Heart right ventricle (tissue), 16 donors: ENCODE measurements at regions not wholly inside any gene's neighbourhood (a gene's known extent, or its start where the extent isn't known, plus 50 kb on each side); places are given as distances from the start of the nearest gene placed in this dataset.

Experiments used
- ATAC-seq, 8 donors: fragments of 200-7000 bp; cut with Tn5 transposase; one replicate each; pipeline ENCODE4 v1.9.1; 2020; ENCODE audit warnings: mild to moderate bottlenecking in 8 of 8, moderate library complexity in 8 of 8, moderate number of reproducible peaks in 1 of 8
- DNase-seq, 2 donors: peaks; one replicate each; pipeline ENCODE4 v3.0.0-alpha.2; 2020
- H3K27ac ChIP-seq, 10 donors: fragments of 200-600 bp; sonication (generic) in 2 of 10; one replicate each; pipeline versions ENCODE4 v1.5.0 to v1.8.0; 2020 to 2022; ENCODE audit warnings: mild to moderate bottlenecking in 3 of 10
- H3K27me3 ChIP-seq, 7 donors: fragments of 200-600 bp; one replicate each; pipeline ENCODE4 v1.8.0; 2021 to 2022; ENCODE audit warnings: mild to moderate bottlenecking in 2 of 7
- H3K36me3 ChIP-seq, 9 donors: fragments of 200-600 bp; sonication (generic) in 1 of 9; one replicate each; pipeline versions ENCODE4 v1.5.0 to v1.8.0; 2020 to 2022; ENCODE audit warnings: mild to moderate bottlenecking in 2 of 9
- H3K4me1 ChIP-seq, 9 donors: fragments of 200-600 bp; sonication (generic) in 1 of 9; one replicate each; pipeline versions ENCODE4 v1.5.0 to v1.8.0; 2020 to 2022; ENCODE audit warnings: mild to moderate bottlenecking in 4 of 9
- H3K4me3 ChIP-seq, 10 donors: fragments of 200-600 bp; sonication (generic) in 2 of 10; one replicate each; pipeline versions ENCODE4 v1.5.0 to v1.8.0; 2020 to 2022; ENCODE audit warnings: mild to moderate bottlenecking in 7 of 10, moderate library complexity in 2 of 10
- H3K9me3 ChIP-seq, 11 donors: fragments of 200-600 bp in 10 of 11; sonication (generic) in 2 of 11; one replicate each; pipeline versions ENCODE4 v1.5.0 to v1.8.0; 2013 to 2022; ENCODE audit warnings: mild to moderate bottlenecking in 2 of 11, control low read depth in 1 of 11, moderate library complexity in 1 of 11
- WGBS, 2 donors: extraction: QIAGEN DNeasy Blood & Tissue Kit; methylation state at CpG; one replicate each; pipeline ENCODE4 v1.1.7; 2013; ENCODE audit warnings: inconsistent platforms in 1 of 2; 5-methylcytosine and 5-hydroxymethylcytosine counted together
- intact Hi-C, 10 donors: fragments of 100-400 bp; cut with DNase I; formaldehyde crosslinking; loops; one replicate each; pipeline versions ENCODE4 v1.11.1 to v1.14.2; 2022
- TF ChIP-seq, protein P1 (sequence below), 9 donors: fragments of 200-600 bp; sonication (generic) in 2 of 9; IDR thresholded peaks; one replicate each; pipeline versions ENCODE4 v1.5.0 to v1.8.0; 2021 to 2022; ENCODE audit warnings: antibody characterized with exemption in 9 of 9, mild to moderate bottlenecking in 5 of 9, moderate library complexity in 1 of 9
- donor health status: Arrhythmogenic right ventricular cardiomyopathy.
- donor health status: ischemic (EF 13 %, LVEDD 7.1; RV severe dilation, severe dysfunction).
- donor health status: healthy with polysubstance abuse.
- donor health status: DM: no; HTN: yes; CAD: no.
- donor health status: DM: no; HTN: no; CAD: no.
- donor health status: ischemic (EF 25% LVEDD 6.9; RV normal size, moderate dysfunction).
- donor health status: ischemic (EF 25% LVEDD 5.7; RV mildly dilated, moderate dysfunction).
- donor health status: healthy.
- donor health status: DM: yes; HTN: yes; CAD: no.
- donor health status: Ischemic cardiomyopathy.
- donor health status: ischemic (EF 35%, LVEDD 5.7; RV mildly dilated, moderate dysfunction).
- donor health status: nonischemic (EF 11% LVEDD 7.7; RV severe dilation, severe dysfunction).
- donor health status: DM: yes; HTN: yes; CAD: no.
- donor health status: PGD.
- donor health status: ischemic (EF 29% LVEDD 5.4; RV normal size, mild dysfunction).
- donor health status: nonischemic (EF 23%, LVEDD 6.1; RV moderate dilation, normal function).

DNA sequence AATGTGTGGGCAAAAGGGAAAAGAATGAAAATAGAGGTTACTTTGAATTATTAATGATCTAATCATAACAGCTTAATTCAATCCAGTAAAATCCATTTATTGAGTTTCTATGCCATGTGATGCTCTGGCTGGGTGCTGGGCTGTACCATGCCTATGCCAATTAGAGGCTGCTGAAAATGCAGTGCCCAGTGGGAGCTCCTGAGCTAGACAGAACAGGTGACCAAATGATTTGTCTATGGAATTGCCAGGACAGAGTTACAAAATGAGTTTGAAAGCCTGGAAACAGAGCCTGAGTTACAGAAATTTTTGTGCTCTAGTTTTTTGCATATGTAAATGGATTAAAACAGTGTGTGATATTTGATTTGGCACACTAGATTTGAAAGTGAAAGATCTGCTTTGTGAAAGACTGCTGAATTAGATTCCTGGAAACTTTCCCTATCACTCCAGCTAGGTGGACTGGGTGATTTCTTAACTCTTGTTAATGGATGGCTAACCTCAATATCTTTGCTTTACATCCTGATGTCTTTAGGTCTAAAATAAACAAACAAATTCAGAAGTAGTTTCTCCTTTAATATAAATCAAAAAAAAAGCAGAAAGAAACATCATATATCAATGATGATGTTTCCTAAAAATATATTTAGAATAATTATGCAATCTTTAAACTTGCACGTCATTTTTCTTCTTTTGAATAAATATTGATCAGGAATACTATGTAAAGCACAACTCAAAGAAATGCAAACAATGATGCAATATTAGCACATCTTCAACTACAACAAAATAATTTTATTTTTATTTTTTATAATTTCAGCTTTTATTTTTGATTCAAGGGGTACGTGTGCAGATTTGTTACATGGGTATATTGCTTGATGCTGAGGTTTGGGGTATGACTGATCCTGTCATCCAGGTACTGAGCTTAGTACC lies 194.8 kb upstream of the FBXL7 start:
- Histone ChIP-seq H3K4me1 (no peaks in the 10 kb centered on the region), H3K4me3 (no peak overlapping the region)
- intact Hi-C loops, result no loop called here

GRCh38 chr5:15304066-15304731 lies 195.8 kb upstream of the FBXL7 start:
- Histone ChIP-seq H3K4me1 (no peaks in the 10 kb centered on the region), H3K27ac (no peak overlapping the region), H3K27me3 (no peaks in the 10 kb centered on the region), H3K9me3 (peaks cover 0 to 6% (median 0%) of the 10 kb centered on the region in 11 donors), H3K36me3 (no peaks in the 10 kb centered on the region), H3K4me3 (no peak overlapping the region)
- no peak for DNase-seq
- TF ChIP-seq, protein P1, sequence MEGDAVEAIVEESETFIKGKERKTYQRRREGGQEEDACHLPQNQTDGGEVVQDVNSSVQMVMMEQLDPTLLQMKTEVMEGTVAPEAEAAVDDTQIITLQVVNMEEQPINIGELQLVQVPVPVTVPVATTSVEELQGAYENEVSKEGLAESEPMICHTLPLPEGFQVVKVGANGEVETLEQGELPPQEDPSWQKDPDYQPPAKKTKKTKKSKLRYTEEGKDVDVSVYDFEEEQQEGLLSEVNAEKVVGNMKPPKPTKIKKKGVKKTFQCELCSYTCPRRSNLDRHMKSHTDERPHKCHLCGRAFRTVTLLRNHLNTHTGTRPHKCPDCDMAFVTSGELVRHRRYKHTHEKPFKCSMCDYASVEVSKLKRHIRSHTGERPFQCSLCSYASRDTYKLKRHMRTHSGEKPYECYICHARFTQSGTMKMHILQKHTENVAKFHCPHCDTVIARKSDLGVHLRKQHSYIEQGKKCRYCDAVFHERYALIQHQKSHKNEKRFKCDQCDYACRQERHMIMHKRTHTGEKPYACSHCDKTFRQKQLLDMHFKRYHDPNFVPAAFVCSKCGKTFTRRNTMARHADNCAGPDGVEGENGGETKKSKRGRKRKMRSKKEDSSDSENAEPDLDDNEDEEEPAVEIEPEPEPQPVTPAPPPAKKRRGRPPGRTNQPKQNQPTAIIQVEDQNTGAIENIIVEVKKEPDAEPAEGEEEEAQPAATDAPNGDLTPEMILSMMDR (IDR thresholded peaks at IDR 0.05), result no peak
- ATAC-seq, result no peak
- intact Hi-C loops, result no loop called here
- WGBS, 2 donors, result 50 to 52% methylated on average over 2 of the region's 2 CpGs

More for the DNA sequence above, 194.8 kb upstream of the FBXL7 start:
- DNase-seq (no peak), ATAC-seq (no peak)
- Histone ChIP-seq H3K27me3 (no peaks in the 10 kb centered on the region), H3K9me3 (peaks cover 0 to 6% (median 0%) of the 10 kb centered on the region in 11 donors), H3K36me3 (no peaks in the 10 kb centered on the region), H3K27ac (no peak overlapping the region)
- TF ChIP-seq, protein P1 (IDR thresholded peaks at IDR 0.05), result no peak
- WGBS, 2 donors, result 79 to 89% methylated on average over 2 of the region's 2 CpGs

GRCh38 chr5:15300141-15300540 lies 199.8 kb upstream of the FBXL7 start:
- intact Hi-C loops, result no loop called here
- Histone ChIP-seq H3K36me3 (no peaks in the 10 kb centered on the region), H3K4me1 (no peaks in the 10 kb centered on the region), H3K9me3 (no peaks in the 10 kb centered on the region), H3K4me3 (no peak overlapping the region), H3K27ac (no peak overlapping the region), H3K27me3 (no peaks in the 10 kb centered on the region)
- TF ChIP-seq, protein P1 (IDR thresholded peaks at IDR 0.05), result no peak
- 91 to 97% methylated on average over 5 of the region's 5 CpGs for WGBS, 2 donors
- ATAC-seq (no peak), DNase-seq (no peak)

DNA sequence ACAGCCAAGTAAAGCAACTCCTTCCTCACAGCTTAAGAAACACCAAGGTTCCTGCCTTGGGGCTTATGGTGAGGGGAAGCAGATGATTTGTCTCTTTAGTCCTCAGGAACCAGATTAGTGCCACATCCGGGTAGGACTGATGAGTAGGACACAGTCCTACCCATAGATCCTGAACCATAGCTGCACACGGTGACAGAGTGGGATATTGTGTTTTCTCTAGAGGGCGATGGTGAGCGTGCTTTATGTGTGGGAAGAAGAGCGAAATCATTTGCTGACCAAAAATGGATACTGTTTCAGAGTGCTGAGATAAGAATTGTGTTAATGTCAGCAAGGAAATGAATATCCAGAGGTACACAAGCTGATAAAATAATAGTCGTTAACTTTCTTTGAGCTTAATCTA lies 209.0 kb upstream of the FBXL7 start:
- TF ChIP-seq, protein P1 (IDR thresholded peaks at IDR 0.05), result peak in 1 of 9 donors; percentile 18
- no peak for ATAC-seq

More for the DNA sequence above, 209.0 kb upstream of the FBXL7 start:
- Histone ChIP-seq H3K9me3 (peaks cover 0 to 14% (median 0%) of the 10 kb centered on the region in 11 donors), H3K36me3 (no peaks in the 10 kb centered on the region), H3K4me3 (no peak overlapping the region), H3K27ac (no peak overlapping the region), H3K4me1 (peaks cover 0 to 7% (median 0%) of the 10 kb centered on the region in 9 donors), H3K27me3 (no peaks in the 10 kb centered on the region)
- WGBS, 2 donors, result 78 to 83% methylated on average over 6 of the region's 6 CpGs
- DNase-seq, result no peak
- intact Hi-C loops, result no loop called here
